ENCODE measurements at regions not wholly inside any gene's neighbourhood (a gene's known extent, or its start where the extent isn't known, plus 50 kb on each side); places are given as distances from the start of the nearest gene placed in this dataset.

DNA sequence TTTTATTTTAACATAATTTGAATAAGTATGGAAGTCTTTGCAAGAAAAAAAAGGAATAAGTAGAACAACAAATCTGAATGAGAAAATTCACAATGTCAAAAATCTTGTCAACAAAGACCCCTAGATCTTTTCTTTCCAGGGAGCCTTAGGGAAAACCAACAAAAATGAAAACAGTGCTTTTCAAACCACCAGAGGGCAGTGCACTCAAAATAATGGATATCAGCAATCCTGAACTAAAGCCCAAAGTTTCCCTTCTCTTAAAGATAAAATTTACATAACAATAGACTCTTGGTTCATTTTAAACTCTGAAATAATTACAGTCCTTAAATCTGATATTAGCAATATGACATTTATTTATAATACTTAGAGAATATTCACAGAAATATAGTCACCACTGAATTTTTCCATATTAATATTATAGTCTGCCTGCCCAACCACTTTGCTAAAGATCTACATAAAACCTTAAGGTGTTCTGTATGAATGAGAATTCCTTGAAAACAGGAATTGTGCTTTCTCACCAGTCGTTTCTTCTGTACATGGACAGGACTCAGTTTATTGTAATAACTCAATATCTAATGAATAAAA is 105.3 kb upstream of the BMP5 start:
- no peak overlapping the region for H3K4me3 Mint-ChIP-seq (ENCODE audit: unreplicated experiment)
- H3K27ac ChIP-seq (ENCODE audit: low read depth, low read length) = no peak overlapping the region
- H3K27me3 Mint-ChIP-seq (ENCODE audit: low read depth, unreplicated experiment) = no peaks in the 10 kb centered on the region
- no peak overlapping the region for H3K4me3 ChIP-seq (ENCODE audit: insufficient read depth, low read depth, low read length)
- no peak overlapping the region for H3K4me2 ChIP-seq (ENCODE audit: low read length)
- no peaks in the 10 kb centered on the region for H3K36me3 ChIP-seq (ENCODE audit: insufficient read depth, low read length)
- H4K20me1 ChIP-seq (ENCODE audit: insufficient read depth, low read length) = no peaks in the 10 kb centered on the region
- no peaks in the 10 kb centered on the region for H3K9me3 Mint-ChIP-seq (ENCODE audit: unreplicated experiment)
- H3K79me2 ChIP-seq (ENCODE audit: insufficient read depth, low read length) = no peaks in the 10 kb centered on the region
- H3K27me3 ChIP-seq (ENCODE audit: insufficient read depth, low read length) = no peaks in the 10 kb centered on the region
- H3K9me3 ChIP-seq (ENCODE audit: insufficient read depth, low read depth, low read length) = no peaks in the 10 kb centered on the region
- no peak overlapping the region for H3K9ac ChIP-seq (ENCODE audit: low read length)
- H3K27ac Mint-ChIP-seq (ENCODE audit: unreplicated experiment) = no peak overlapping the region
- TF ChIP-seq, protein P1, sequence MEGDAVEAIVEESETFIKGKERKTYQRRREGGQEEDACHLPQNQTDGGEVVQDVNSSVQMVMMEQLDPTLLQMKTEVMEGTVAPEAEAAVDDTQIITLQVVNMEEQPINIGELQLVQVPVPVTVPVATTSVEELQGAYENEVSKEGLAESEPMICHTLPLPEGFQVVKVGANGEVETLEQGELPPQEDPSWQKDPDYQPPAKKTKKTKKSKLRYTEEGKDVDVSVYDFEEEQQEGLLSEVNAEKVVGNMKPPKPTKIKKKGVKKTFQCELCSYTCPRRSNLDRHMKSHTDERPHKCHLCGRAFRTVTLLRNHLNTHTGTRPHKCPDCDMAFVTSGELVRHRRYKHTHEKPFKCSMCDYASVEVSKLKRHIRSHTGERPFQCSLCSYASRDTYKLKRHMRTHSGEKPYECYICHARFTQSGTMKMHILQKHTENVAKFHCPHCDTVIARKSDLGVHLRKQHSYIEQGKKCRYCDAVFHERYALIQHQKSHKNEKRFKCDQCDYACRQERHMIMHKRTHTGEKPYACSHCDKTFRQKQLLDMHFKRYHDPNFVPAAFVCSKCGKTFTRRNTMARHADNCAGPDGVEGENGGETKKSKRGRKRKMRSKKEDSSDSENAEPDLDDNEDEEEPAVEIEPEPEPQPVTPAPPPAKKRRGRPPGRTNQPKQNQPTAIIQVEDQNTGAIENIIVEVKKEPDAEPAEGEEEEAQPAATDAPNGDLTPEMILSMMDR (IDR thresholded peaks at IDR 0.05; ENCODE audit: insufficient read depth, low read depth, low read length) = peak; percentile 69
- no peak for TF ChIP-seq EZH2 (IDR thresholded peaks at IDR 0.05; ENCODE audit: insufficient read depth, low read length)
- peak; percentile 80 for FAIRE-seq
- DNase-seq (ENCODE audit: low read depth) = peak; percentile 6
- H2AFZ ChIP-seq (ENCODE audit: low read depth, low read length) = no peak overlapping the region
- no peaks in the 10 kb centered on the region for H3K4me1 ChIP-seq (ENCODE audit: insufficient read depth, low read length)
- H3K36me3 Mint-ChIP-seq (ENCODE audit: low read depth, unreplicated experiment) = no peaks in the 10 kb centered on the region
- H3K4me1 Mint-ChIP-seq (ENCODE audit: low read depth, unreplicated experiment) = no peaks in the 10 kb centered on the region

- Histone ChIP-seq H3K27ac (ENCODE audit: low read depth, low read length) (no peak overlapping the region), H3K79me2 (ENCODE audit: insufficient read depth, low read length) (no peaks in the 10 kb centered on the region), H3K4me3 (ENCODE audit: insufficient read depth, low read depth, low read length) (no peak overlapping the region), H3K9me3 (ENCODE audit: insufficient read depth, low read depth, low read length) (no peaks in the 10 kb centered on the region), H2AFZ (ENCODE audit: low read depth, low read length) (no peak overlapping the region), H3K27me3 (ENCODE audit: insufficient read depth, low read length) (no peaks in the 10 kb centered on the region), H3K4me2 (ENCODE audit: low read length) (no peak overlapping the region), H3K4me1 (ENCODE audit: insufficient read depth, low read length) (no peaks in the 10 kb centered on the region), H3K9ac (ENCODE audit: low read length) (no peak overlapping the region), H3K36me3 (ENCODE audit: insufficient read depth, low read length) (no peaks in the 10 kb centered on the region), H4K20me1 (ENCODE audit: insufficient read depth, low read length) (no peaks in the 10 kb centered on the region)
- no peak overlapping the region for H3K27ac Mint-ChIP-seq (ENCODE audit: unreplicated experiment)
- H3K9me3 Mint-ChIP-seq (ENCODE audit: unreplicated experiment) = no peaks in the 10 kb centered on the region
- H3K4me3 Mint-ChIP-seq (ENCODE audit: unreplicated experiment) = no peak overlapping the region
- no peak for FAIRE-seq
- H3K27me3 Mint-ChIP-seq (ENCODE audit: low read depth, unreplicated experiment) = no peaks in the 10 kb centered on the region
- no peaks in the 10 kb centered on the region for H3K4me1 Mint-ChIP-seq (ENCODE audit: low read depth, unreplicated experiment)
- TF ChIP-seq, protein P1 (IDR thresholded peaks at IDR 0.05; ENCODE audit: insufficient read depth, low read depth, low read length) = no peak
- no peak for TF ChIP-seq EZH2 (IDR thresholded peaks at IDR 0.05; ENCODE audit: insufficient read depth, low read length)
- no peaks in the 10 kb centered on the region for H3K36me3 Mint-ChIP-seq (ENCODE audit: low read depth, unreplicated experiment)
- DNase-seq (ENCODE audit: low read depth) = no peak
Measured at GRCh38 chr6:55979526-55979925, 104.1 kb upstream of the BMP5 start.

DNA sequence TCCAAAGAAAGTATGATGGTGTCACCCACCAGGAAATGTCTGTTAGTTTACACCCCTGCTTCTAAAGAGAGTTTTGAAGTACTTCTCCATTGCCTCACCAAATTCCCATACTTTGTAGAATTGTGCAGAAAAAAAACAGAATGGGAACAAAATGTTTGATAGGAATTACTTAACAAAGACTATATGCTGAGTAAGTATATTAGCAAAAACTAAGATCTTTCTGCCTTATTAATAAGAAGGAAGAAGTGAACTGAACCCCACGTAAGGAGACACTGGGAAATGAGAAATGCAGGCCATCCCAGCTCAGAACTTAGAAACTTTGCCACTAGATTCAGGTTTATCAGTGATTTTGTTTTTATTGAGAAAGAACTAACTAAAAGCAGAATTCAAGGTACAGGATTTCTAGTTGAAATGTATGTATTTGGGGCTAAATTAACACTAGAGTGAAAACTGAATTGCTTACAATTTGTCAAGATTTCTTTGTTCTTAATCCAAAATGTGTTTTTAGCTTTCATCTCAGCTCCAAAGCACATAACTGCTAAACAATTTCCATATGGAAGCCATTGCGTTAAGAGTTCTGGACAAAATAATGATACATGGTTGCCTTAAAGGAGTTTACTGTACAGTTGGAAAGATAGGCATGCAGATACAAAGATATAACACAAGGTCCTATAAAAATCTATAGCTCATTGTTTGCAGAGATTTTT is 102.7 kb upstream of the BMP5 start:
- H3K27me3 Mint-ChIP-seq (ENCODE audit: low read depth, unreplicated experiment) = no peaks in the 10 kb centered on the region
- Histone ChIP-seq H3K4me3 (ENCODE audit: insufficient read depth, low read depth, low read length) (no peak overlapping the region), H3K4me1 (ENCODE audit: insufficient read depth, low read length) (no peaks in the 10 kb centered on the region), H3K9ac (ENCODE audit: low read length) (no peak overlapping the region), H4K20me1 (ENCODE audit: insufficient read depth, low read length) (no peaks in the 10 kb centered on the region), H3K4me2 (ENCODE audit: low read length) (no peak overlapping the region), H3K27ac (ENCODE audit: low read depth, low read length) (no peak overlapping the region), H3K36me3 (ENCODE audit: insufficient read depth, low read length) (no peaks in the 10 kb centered on the region), H3K9me3 (ENCODE audit: insufficient read depth, low read depth, low read length) (no peaks in the 10 kb centered on the region), H2AFZ (ENCODE audit: low read depth, low read length) (no peak overlapping the region), H3K79me2 (ENCODE audit: insufficient read depth, low read length) (no peaks in the 10 kb centered on the region), H3K27me3 (ENCODE audit: insufficient read depth, low read length) (no peaks in the 10 kb centered on the region)
- no peak for TF ChIP-seq EZH2 (IDR thresholded peaks at IDR 0.05; ENCODE audit: insufficient read depth, low read length)
- TF ChIP-seq, protein P1 (IDR thresholded peaks at IDR 0.05; ENCODE audit: insufficient read depth, low read depth, low read length) = no peak
- no peak for FAIRE-seq
- DNase-seq (ENCODE audit: low read depth) = no peak
- H3K27ac Mint-ChIP-seq (ENCODE audit: unreplicated experiment) = no peak overlapping the region
- no peaks in the 10 kb centered on the region for H3K36me3 Mint-ChIP-seq (ENCODE audit: low read depth, unreplicated experiment)
- no peak overlapping the region for H3K4me3 Mint-ChIP-seq (ENCODE audit: unreplicated experiment)
- H3K9me3 Mint-ChIP-seq (ENCODE audit: unreplicated experiment) = no peaks in the 10 kb centered on the region
- H3K4me1 Mint-ChIP-seq (ENCODE audit: low read depth, unreplicated experiment) = no peaks in the 10 kb centered on the region
